Mesodermal cell (in vitro differentiated cells): ENCODE measurements at regions not wholly inside any gene's neighbourhood (a gene's known extent, or its start where the extent isn't known, plus 50 kb on each side); places are given as distances from the start of the nearest gene placed in this dataset.

ENCODE experiments used
- H3K27ac ChIP-seq: 2 replicates; pipeline ENCODE4 v1.7.0; 2013; ENCODE audit warnings: mild to moderate bottlenecking, low read depth, low read length, moderate library complexity; ENCODE audit not compliant: severe bottlenecking
- H3K36me3 ChIP-seq: 2 replicates; pipeline ENCODE4 v1.7.1; 2013; ENCODE audit warnings: mild to moderate bottlenecking, low read length, moderate library complexity; ENCODE audit not compliant: control insufficient read depth, insufficient read depth
- H3K4me1 ChIP-seq: one replicate; pipeline ENCODE4 v1.7.1; 2013; ENCODE audit warnings: mild to moderate bottlenecking, low read length; ENCODE audit not compliant: insufficient read depth, control insufficient read depth, poor library complexity, severe bottlenecking
- H3K4me3 ChIP-seq: 2 replicates; pipeline ENCODE4 v1.7.0; 2013; ENCODE audit warnings: low read length, control low read depth, mild to moderate bottlenecking; ENCODE audit not compliant: insufficient read depth, poor library complexity, severe bottlenecking; ENCODE audit errors: extremely low read depth
- H3K9me3 ChIP-seq: 2 replicates; pipeline ENCODE4 v1.7.1; 2013; ENCODE audit warnings: mild to moderate bottlenecking, low read length, moderate library complexity; ENCODE audit not compliant: control insufficient read depth
- WGBS, 2 experiments: methylation state at CpG; one replicate each; pipeline ENCODE4 v1.1.5; 2013; ENCODE audit warnings: missing lambda C conversion rate in 2 of 2; ENCODE audit not compliant: insufficient coverage in 2 of 2; 5-methylcytosine and 5-hydroxymethylcytosine counted together

- H3K9me3 ChIP-seq: no peaks in the 10 kb centered on the region
- WGBS, 2 experiments: 79 to 94% methylated on average over 2 of the region's 5 CpGs
- H3K27ac ChIP-seq: no peak overlapping the region
- H3K4me3 ChIP-seq: no peak overlapping the region
- no peaks in the 10 kb centered on the region for H3K36me3 ChIP-seq
- no peaks in the 10 kb centered on the region for H3K4me1 ChIP-seq
These were observed 87.7 kb downstream of the UTP18 start for GRCh38 chr17:51347851-51348584.

GRCh38 chr17:51351080-51351479, 90.7 kb downstream of the UTP18 start:
- WGBS, 2 experiments: 92 to 95% methylated on average over 4 to 5 of the region's 6 CpGs
- H3K9me3 ChIP-seq: no peaks in the 10 kb centered on the region

GRCh38 chr17:51351890-51352289, 91.5 kb downstream of the UTP18 start:
- Histone ChIP-seq H3K36me3 (no peaks in the 10 kb centered on the region), H3K9me3 (no peaks in the 10 kb centered on the region), H3K4me1 (no peaks in the 10 kb centered on the region), H3K4me3 (no peak overlapping the region), H3K27ac (no peak overlapping the region)
- 90 to 94% methylated on average over 2 to 3 of the region's 3 CpGs for WGBS, 2 experiments

More at GRCh38 chr17:51351080-51351479, 90.7 kb downstream of the UTP18 start:
- no peaks in the 10 kb centered on the region for H3K4me1 ChIP-seq
- H3K4me3 ChIP-seq: no peak overlapping the region
- H3K27ac ChIP-seq: no peak overlapping the region
- H3K36me3 ChIP-seq: no peaks in the 10 kb centered on the region

- H3K4me3 ChIP-seq: no peak overlapping the region
- no peak overlapping the region for H3K27ac ChIP-seq
- WGBS, 2 experiments: 100% methylated on average over 1 of the region's 1 CpG; no CpG with 5 or more reads in 1 of the 2 experiments
These were observed 92.5 kb downstream of the UTP18 start for GRCh38 chr17:51352798-51353197.

GRCh38 chr17:51353296-51353695, 93.0 kb downstream of the UTP18 start:
- no peak overlapping the region for H3K4me3 ChIP-seq
- no peaks in the 10 kb centered on the region for H3K36me3 ChIP-seq
- no peaks in the 10 kb centered on the region for H3K9me3 ChIP-seq
- WGBS, 2 experiments: 69 to 86% methylated on average over 2 to 4 of the region's 4 CpGs
- no peak overlapping the region for H3K27ac ChIP-seq
- H3K4me1 ChIP-seq: no peaks in the 10 kb centered on the region

More at GRCh38 chr17:51352798-51353197, 92.5 kb downstream of the UTP18 start:
- Histone ChIP-seq H3K36me3 (no peaks in the 10 kb centered on the region), H3K9me3 (no peaks in the 10 kb centered on the region), H3K4me1 (no peaks in the 10 kb centered on the region)

- Histone ChIP-seq H3K4me1 (no peaks in the 10 kb centered on the region), H3K4me3 (no peak overlapping the region), H3K36me3 (no peaks in the 10 kb centered on the region), H3K27ac (no peak overlapping the region), H3K9me3 (no peaks in the 10 kb centered on the region)
- 90 to 91% methylated on average over 2 of the region's 2 CpGs for WGBS, 2 experiments
These were observed 94.6 kb downstream of the UTP18 start for GRCh38 chr17:51354936-51355335.

- no peak overlapping the region for H3K4me3 ChIP-seq
- H3K9me3 ChIP-seq: no peaks in the 10 kb centered on the region
- no peak overlapping the region for H3K27ac ChIP-seq
- WGBS, 2 experiments: 85 to 90% methylated on average over 13 to 15 of the region's 18 CpGs
- H3K36me3 ChIP-seq: no peaks in the 10 kb centered on the region
- no peaks in the 10 kb centered on the region for H3K4me1 ChIP-seq
These were observed 95.4 kb downstream of the UTP18 start for GRCh38 chr17:51355441-51356410.

- peaks cover 8% of the 10 kb centered on the region for H3K4me1 ChIP-seq
- H3K36me3 ChIP-seq: no peaks in the 10 kb centered on the region
- no peak overlapping the region for H3K27ac ChIP-seq
- WGBS, 2 experiments: 92 to 100% methylated on average over 1 to 2 of the region's 4 CpGs
- no peaks in the 10 kb centered on the region for H3K9me3 ChIP-seq
- H3K4me3 ChIP-seq: no peak overlapping the region
These were observed 98.7 kb downstream of the UTP18 start for GRCh38 chr17:51359055-51359454.

GRCh38 chr17:51362811-51363585, 102.7 kb downstream of the UTP18 start:
- Histone ChIP-seq H3K27ac (no peak overlapping the region), H3K4me3 (no peak overlapping the region), H3K4me1 (peaks cover 16% of the 10 kb centered on the region), H3K9me3 (no peaks in the 10 kb centered on the region), H3K36me3 (no peaks in the 10 kb centered on the region)
- 41 to 55% methylated on average over 4 to 5 of the region's 7 CpGs for WGBS, 2 experiments

GRCh38 chr17:51365090-51365489, 104.7 kb downstream of the UTP18 start:
- H3K36me3 ChIP-seq: no peaks in the 10 kb centered on the region
- no peak overlapping the region for H3K4me3 ChIP-seq
- no peaks in the 10 kb centered on the region for H3K9me3 ChIP-seq
- H3K4me1 ChIP-seq: peaks cover 16% of the 10 kb centered on the region
- no peak overlapping the region for H3K27ac ChIP-seq
- 100% methylated on average over 1 of the region's 8 CpGs for WGBS, 2 experiments
